ENCODE measurements at regions not wholly inside any gene's neighbourhood (a gene's known extent, or its start where the extent isn't known, plus 50 kb on each side); places are given as distances from the start of the nearest gene placed in this dataset.

DNA sequence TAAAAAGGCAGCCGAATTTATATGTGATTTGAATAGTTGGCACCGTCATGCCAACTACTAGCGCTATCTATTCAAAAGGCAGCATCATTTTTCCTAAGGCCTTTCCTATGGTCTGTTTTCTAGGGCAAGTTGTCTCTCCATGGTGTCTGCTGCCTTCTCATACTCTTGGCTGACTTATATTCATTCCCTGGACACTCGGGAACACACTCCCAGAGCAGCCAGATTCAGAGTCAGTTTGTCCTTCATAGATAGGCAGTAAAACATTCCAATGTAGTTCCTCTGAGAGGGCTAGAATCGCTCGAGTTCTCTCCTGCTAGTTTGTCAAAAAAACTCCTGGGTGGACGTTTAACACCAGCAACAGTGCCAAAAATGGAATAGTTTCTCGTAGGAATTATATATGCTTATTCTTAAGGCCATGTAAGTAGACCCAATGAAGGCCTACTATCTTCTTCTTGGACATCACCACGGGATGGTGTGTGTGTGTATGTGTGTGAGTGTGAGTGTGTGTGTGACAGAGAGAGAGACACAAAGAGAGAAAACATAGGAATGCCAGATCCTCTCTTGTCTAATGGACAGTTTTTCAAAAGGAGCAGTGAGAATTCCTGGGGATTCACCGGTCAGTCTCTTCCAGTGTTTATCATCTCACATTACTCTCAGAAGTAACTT, 129.3 kb upstream of the CTAGE1 start:
- TF ChIP-seq, protein P1, sequence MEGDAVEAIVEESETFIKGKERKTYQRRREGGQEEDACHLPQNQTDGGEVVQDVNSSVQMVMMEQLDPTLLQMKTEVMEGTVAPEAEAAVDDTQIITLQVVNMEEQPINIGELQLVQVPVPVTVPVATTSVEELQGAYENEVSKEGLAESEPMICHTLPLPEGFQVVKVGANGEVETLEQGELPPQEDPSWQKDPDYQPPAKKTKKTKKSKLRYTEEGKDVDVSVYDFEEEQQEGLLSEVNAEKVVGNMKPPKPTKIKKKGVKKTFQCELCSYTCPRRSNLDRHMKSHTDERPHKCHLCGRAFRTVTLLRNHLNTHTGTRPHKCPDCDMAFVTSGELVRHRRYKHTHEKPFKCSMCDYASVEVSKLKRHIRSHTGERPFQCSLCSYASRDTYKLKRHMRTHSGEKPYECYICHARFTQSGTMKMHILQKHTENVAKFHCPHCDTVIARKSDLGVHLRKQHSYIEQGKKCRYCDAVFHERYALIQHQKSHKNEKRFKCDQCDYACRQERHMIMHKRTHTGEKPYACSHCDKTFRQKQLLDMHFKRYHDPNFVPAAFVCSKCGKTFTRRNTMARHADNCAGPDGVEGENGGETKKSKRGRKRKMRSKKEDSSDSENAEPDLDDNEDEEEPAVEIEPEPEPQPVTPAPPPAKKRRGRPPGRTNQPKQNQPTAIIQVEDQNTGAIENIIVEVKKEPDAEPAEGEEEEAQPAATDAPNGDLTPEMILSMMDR (IDR thresholded peaks at IDR 0.05; ENCODE audit: insufficient read depth, low read length) = no peak
- TF ChIP-seq, protein P2, sequence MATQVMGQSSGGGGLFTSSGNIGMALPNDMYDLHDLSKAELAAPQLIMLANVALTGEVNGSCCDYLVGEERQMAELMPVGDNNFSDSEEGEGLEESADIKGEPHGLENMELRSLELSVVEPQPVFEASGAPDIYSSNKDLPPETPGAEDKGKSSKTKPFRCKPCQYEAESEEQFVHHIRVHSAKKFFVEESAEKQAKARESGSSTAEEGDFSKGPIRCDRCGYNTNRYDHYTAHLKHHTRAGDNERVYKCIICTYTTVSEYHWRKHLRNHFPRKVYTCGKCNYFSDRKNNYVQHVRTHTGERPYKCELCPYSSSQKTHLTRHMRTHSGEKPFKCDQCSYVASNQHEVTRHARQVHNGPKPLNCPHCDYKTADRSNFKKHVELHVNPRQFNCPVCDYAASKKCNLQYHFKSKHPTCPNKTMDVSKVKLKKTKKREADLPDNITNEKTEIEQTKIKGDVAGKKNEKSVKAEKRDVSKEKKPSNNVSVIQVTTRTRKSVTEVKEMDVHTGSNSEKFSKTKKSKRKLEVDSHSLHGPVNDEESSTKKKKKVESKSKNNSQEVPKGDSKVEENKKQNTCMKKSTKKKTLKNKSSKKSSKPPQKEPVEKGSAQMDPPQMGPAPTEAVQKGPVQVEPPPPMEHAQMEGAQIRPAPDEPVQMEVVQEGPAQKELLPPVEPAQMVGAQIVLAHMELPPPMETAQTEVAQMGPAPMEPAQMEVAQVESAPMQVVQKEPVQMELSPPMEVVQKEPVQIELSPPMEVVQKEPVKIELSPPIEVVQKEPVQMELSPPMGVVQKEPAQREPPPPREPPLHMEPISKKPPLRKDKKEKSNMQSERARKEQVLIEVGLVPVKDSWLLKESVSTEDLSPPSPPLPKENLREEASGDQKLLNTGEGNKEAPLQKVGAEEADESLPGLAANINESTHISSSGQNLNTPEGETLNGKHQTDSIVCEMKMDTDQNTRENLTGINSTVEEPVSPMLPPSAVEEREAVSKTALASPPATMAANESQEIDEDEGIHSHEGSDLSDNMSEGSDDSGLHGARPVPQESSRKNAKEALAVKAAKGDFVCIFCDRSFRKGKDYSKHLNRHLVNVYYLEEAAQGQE (IDR thresholded peaks at IDR 0.05; ENCODE audit: insufficient replicate concordance, low read depth) = no peak
- TF ChIP-seq POLR2AphosphoS5 (IDR thresholded peaks at IDR 0.05; ENCODE audit: low read depth) (no peak), SPI1 (IDR thresholded peaks at IDR 0.05; ENCODE audit: borderline replicate concordance, low read depth) (no peak)

Measured in HL-60 (cell line).